PC-3 (cell line): ENCODE measurements at regions not wholly inside any gene's neighbourhood (a gene's known extent, or its start where the extent isn't known, plus 50 kb on each side); places are given as distances from the start of the nearest gene placed in this dataset.

Source experiments
- CTCF ChIP-seq: fragments of 300-600 bp; sonication (generic); conservative IDR thresholded peaks from 2 replicates; pipeline ENCODE4 v1.5.1; 2017; ENCODE audit warnings: antibody characterized with exemption, low read depth, mild to moderate bottlenecking, low read length
- EZH2 ChIP-seq: fragments of 300-600 bp; sonication (generic); IDR thresholded peaks from one replicate; pipeline ENCODE4 v1.6.1; 2017; ENCODE audit warnings: antibody characterized with exemption, mild to moderate bottlenecking, low read length; ENCODE audit not compliant: unreplicated experiment

- TF ChIP-seq EZH2 (no peak), CTCF (no peak)
Measured at GRCh38 chr5:56306433-56307150, 73.5 kb upstream of the ANKRD55 start.
